ENCODE measurements at regions not wholly inside any gene's neighbourhood (a gene's known extent, or its start where the extent isn't known, plus 50 kb on each side); places are given as distances from the start of the nearest gene placed in this dataset.

- Mint-ChIP-seq H3K27me3 (no peaks in the 10 kb centered on the region), H3K4me3 (no peak overlapping the region), H3K27ac (no peak overlapping the region), H3K4me1 (ENCODE audit: low read depth) (no peaks in the 10 kb centered on the region), H3K9me3 (no peaks in the 10 kb centered on the region), H3K36me3 (ENCODE audit: low read depth) (no peaks in the 10 kb centered on the region)
- TF ChIP-seq CTCF (IDR thresholded peaks at IDR 0.05): no peak
- intact Hi-C loops (cut with micrococcal nuclease): no loop called here
- ChIA-PET POLR2A (no interaction called here), CTCF (interaction anchor here (1.0 to 1.6 kb wide), 2 partner anchors 10 to 568 kb away, joined by 3 to 6 read pairs; no protein-coding TSS in a partner anchor)
- ATAC-seq: no peak
- DNase-seq: no peak
These were observed 183.8 kb upstream of the MC4R start for GRCh38 chr18:60556326-60556725.

GRCh38 chr18:60560071-60560470 is 187.5 kb upstream of the MC4R start:
- DNase-seq (no peak), ATAC-seq (no peak)
- Mint-ChIP-seq H3K9me3 (no peaks in the 10 kb centered on the region), H3K27me3 (no peaks in the 10 kb centered on the region), H3K27ac (no peak overlapping the region), H3K36me3 (ENCODE audit: low read depth) (no peaks in the 10 kb centered on the region), H3K4me3 (no peak overlapping the region), H3K4me1 (ENCODE audit: low read depth) (no peaks in the 10 kb centered on the region)
- CTCF ChIA-PET: interaction anchor here (0.6 kb wide), 1 partner anchor 113 kb away, joined by 4 read pairs; no protein-coding TSS in a partner anchor
- intact Hi-C loops (cut with micrococcal nuclease): no loop called here
- POLR2A ChIA-PET: no interaction called here
- no peak for TF ChIP-seq CTCF (IDR thresholded peaks at IDR 0.05)

GRCh38 chr18:60563082-60563481 is 190.5 kb upstream of the MC4R start:
- Mint-ChIP-seq H3K9me3 (no peaks in the 10 kb centered on the region), H3K4me1 (ENCODE audit: low read depth) (no peaks in the 10 kb centered on the region), H3K36me3 (ENCODE audit: low read depth) (no peaks in the 10 kb centered on the region), H3K4me3 (no peak overlapping the region), H3K27ac (no peak overlapping the region), H3K27me3 (no peaks in the 10 kb centered on the region)
- DNase-seq (no peak), ATAC-seq (no peak)
- TF ChIP-seq CTCF (IDR thresholded peaks at IDR 0.05): no peak
- POLR2A ChIA-PET: no interaction called here
- CTCF ChIA-PET: no interaction called here
- intact Hi-C loops (cut with micrococcal nuclease): no loop called here

GRCh38 chr18:60568220-60568619 is 195.6 kb upstream of the MC4R start:
- intact Hi-C loops (cut with micrococcal nuclease): no loop called here
- DNase-seq (no peak), ATAC-seq (no peak)
- CTCF ChIA-PET: no interaction called here
- no peaks in the 10 kb centered on the region for H3K4me1 Mint-ChIP-seq (ENCODE audit: low read depth)
- no peak overlapping the region for H3K4me3 Mint-ChIP-seq
- H3K9me3 Mint-ChIP-seq: no peaks in the 10 kb centered on the region
- TF ChIP-seq CTCF (IDR thresholded peaks at IDR 0.05): no peak
- H3K27me3 Mint-ChIP-seq: no peaks in the 10 kb centered on the region
- H3K36me3 Mint-ChIP-seq (ENCODE audit: low read depth): no peaks in the 10 kb centered on the region
- H3K27ac Mint-ChIP-seq: no peak overlapping the region
- POLR2A ChIA-PET: no interaction called here

GRCh38 chr18:60570172-60570571 is 197.6 kb upstream of the MC4R start:
- no peak for TF ChIP-seq CTCF (IDR thresholded peaks at IDR 0.05)
- POLR2A ChIA-PET: no interaction called here
- CTCF ChIA-PET: no interaction called here

More at GRCh38 chr18:60570172-60570571, 197.6 kb upstream of the MC4R start:
- Mint-ChIP-seq H3K9me3 (no peaks in the 10 kb centered on the region), H3K27me3 (no peaks in the 10 kb centered on the region), H3K36me3 (ENCODE audit: low read depth) (no peaks in the 10 kb centered on the region), H3K4me1 (ENCODE audit: low read depth) (no peaks in the 10 kb centered on the region), H3K27ac (no peak overlapping the region), H3K4me3 (no peak overlapping the region)
- intact Hi-C loops (cut with micrococcal nuclease): no loop called here
- DNase-seq (no peak), ATAC-seq (no peak)

Measured in activated CD8-positive, alpha-beta T cell treated with anti-CD3 and anti-CD28 coated beads for 36 hours (primary cell).